T-cell (primary cell): ENCODE measurements at regions not wholly inside any gene's neighbourhood (a gene's known extent, or its start where the extent isn't known, plus 50 kb on each side); places are given as distances from the start of the nearest gene placed in this dataset.

Experiments used
- ATAC-seq, 4 experiments: fragments of 200-7000 bp in 3 of 4; fragments of 150-1000 bp in 1 of 4; cut with Tn5 transposase; replicated peaks in 1 of 4; 1 replicate in 3 of 4; 2 replicates in 1 of 4; pipeline ENCODE4 v1.10.0; 2021; ENCODE audit warnings: moderate library complexity in 3 of 4, mild to moderate bottlenecking in 2 of 4, moderate number of reproducible peaks in 1 of 4
- CTCF ChIA-PET, 2 donors: fragments of 300-600 bp; sonication (Branson Sonifier 250); formaldehyde crosslinking; loops; one replicate each; lab custom pipeline; 2022; ENCODE audit warnings: antibody characterized with exemption in 2 of 2; lab: Charles Lee
- POLR2A ChIA-PET, 2 donors: fragments of 300-600 bp; sonication (Branson Sonifier 250); formaldehyde crosslinking; loops; one replicate each; lab custom pipeline; 2022; ENCODE audit warnings: antibody characterized with exemption in 2 of 2; lab: Charles Lee
- DNase-seq, 35 experiments: peaks; one replicate each; pipeline versions ENCODE4 v3.0.0 to v3.0.0-alpha.2; 2013 to 2023
- H3K27ac ChIP-seq: one replicate; pipeline ENCODE4 v1.5.1; 2013; ENCODE audit warnings: low read length
- H3K27me3 ChIP-seq, 2 experiments: replicated peaks in 1 of 2; 1 replicate in 1 of 2; 2 replicates in 1 of 2; pipeline versions ENCODE4 v1.6.1 to v1.7.0; 2013; ENCODE audit warnings: low read length in 1 of 2, mixed read lengths in 1 of 2; ENCODE audit not compliant: control insufficient read depth in 2 of 2, insufficient read depth in 2 of 2; ENCODE audit errors: extremely low read depth in 1 of 2
- H3K36me3 ChIP-seq, 2 donors: 1 replicate in 1 of 2; 2 replicates in 1 of 2; pipeline versions ENCODE4 v1.6.1 to v1.7.0; 2013; ENCODE audit warnings: low read length in 1 of 2; ENCODE audit not compliant: control insufficient read depth in 2 of 2, insufficient read depth in 1 of 2; ENCODE audit errors: extremely low read depth in 1 of 2
- H3K4me1 ChIP-seq, 2 experiments: 1 replicate in 1 of 2; 2 replicates in 1 of 2; pipeline versions ENCODE4 v1.6.1 to v1.7.0; 2013; ENCODE audit warnings: low read length in 2 of 2, mixed read lengths in 1 of 2; ENCODE audit not compliant: insufficient read depth in 2 of 2, control insufficient read depth in 1 of 2; ENCODE audit errors: extremely low read depth in 1 of 2
- H3K4me3 ChIP-seq, 2 donors: 1 replicate in 1 of 2; 2 replicates in 1 of 2; pipeline versions ENCODE4 v1.5.1 to v1.7.0; 2013; ENCODE audit warnings: mild to moderate bottlenecking in 2 of 2, low read length in 1 of 2, moderate library complexity in 1 of 2; ENCODE audit not compliant: control insufficient read depth in 1 of 2; ENCODE audit errors: extremely low read depth in 1 of 2
- H3K9me3 ChIP-seq: 2 replicates; pipeline ENCODE4 v1.7.0; 2013
- H3K27ac Mint-ChIP-seq, 2 donors: one replicate each; pipeline ENCODE4 v1.8.0; 2020 to 2021; ENCODE audit warnings: mild to moderate bottlenecking in 2 of 2, mixed read lengths in 2 of 2
- H3K27me3 Mint-ChIP-seq, 2 donors: one replicate each; pipeline ENCODE4 v1.8.0; 2021 to 2022; ENCODE audit warnings: mixed read lengths in 2 of 2
- H3K36me3 Mint-ChIP-seq: one replicate; pipeline ENCODE4 v1.8.0; 2021; ENCODE audit warnings: mixed read lengths
- H3K4me1 Mint-ChIP-seq, 3 donors: one replicate each; pipeline ENCODE4 v1.8.0; 2020 to 2022; ENCODE audit warnings: mixed read lengths in 3 of 3, mild to moderate bottlenecking in 1 of 3
- H3K4me3 Mint-ChIP-seq, 3 donors: one replicate each; pipeline ENCODE4 v1.8.0; 2020 to 2022; ENCODE audit warnings: mild to moderate bottlenecking in 3 of 3, mixed read lengths in 3 of 3, moderate library complexity in 3 of 3
- H3K9me3 Mint-ChIP-seq, 3 donors: one replicate each; pipeline ENCODE4 v1.8.0; 2020 to 2022; ENCODE audit warnings: mixed read lengths in 3 of 3
- WGBS: methylation state at CpG from one replicate; pipeline ENCODE4 v1.1.5; 2013; ENCODE audit warnings: missing lambda C conversion rate; ENCODE audit not compliant: insufficient coverage; 5-methylcytosine and 5-hydroxymethylcytosine counted together

DNA sequence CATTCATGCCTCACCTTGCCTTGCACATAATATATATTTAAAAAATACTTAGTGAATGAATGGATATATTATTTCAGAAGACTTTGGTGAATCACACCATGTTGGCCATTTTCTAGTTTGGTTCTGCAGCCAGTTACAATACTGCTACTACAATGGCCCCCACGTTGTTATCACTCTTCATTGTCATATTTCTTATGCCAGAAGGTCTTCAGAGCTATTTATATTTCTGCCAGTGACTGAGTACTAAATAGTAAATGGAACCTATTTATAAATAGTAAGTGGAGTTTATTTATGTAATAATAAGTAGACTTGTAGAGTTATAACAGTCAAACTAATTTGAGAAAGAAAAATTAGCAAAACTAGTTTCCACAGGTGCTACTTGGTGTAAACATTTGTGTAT is 516.6 kb upstream of the SYT4 start:
- H3K9me3 ChIP-seq = no peaks in the 10 kb centered on the region
- ATAC-seq (no peak), DNase-seq (no peak)
- no peaks in the 10 kb centered on the region for H3K4me1 ChIP-seq
- WGBS = no CpG with 5 or more reads among the region's 1 CpG
- Mint-ChIP-seq H3K4me1 (no peaks in the 10 kb centered on the region), H3K36me3 (no peaks in the 10 kb centered on the region), H3K27ac (no peak overlapping the region), H3K27me3 (no peaks in the 10 kb centered on the region), H3K9me3 (peaks cover 0 to 5% (median 5%) of the 10 kb centered on the region in 3 donors), H3K4me3 (no peak overlapping the region)
- no peaks in the 10 kb centered on the region for H3K27me3 ChIP-seq
- H3K27ac ChIP-seq = no peak overlapping the region
- CTCF ChIA-PET = no interaction called here
- H3K36me3 ChIP-seq = no peaks in the 10 kb centered on the region
- POLR2A ChIA-PET = no interaction called here
- no peak overlapping the region for H3K4me3 ChIP-seq

DNA sequence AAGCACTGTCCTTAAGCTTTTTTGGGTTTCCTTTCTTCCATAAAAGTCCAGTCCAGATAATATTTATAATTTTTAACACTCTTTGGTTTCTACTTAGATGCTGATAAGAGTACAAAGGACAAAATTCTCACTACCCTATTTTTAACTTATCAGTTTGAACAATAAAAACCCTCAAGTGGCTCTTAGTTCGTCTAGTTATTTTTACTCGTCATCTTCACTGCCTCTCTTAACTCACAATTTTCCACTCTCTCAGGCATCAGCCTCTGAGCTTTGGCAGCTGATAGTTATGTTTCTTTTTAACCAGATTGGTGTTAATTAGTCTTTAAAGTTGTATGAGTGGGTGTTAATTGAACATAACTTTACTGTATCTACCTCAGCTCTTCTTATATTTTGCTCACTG is 517.1 kb upstream of the SYT4 start:
- Histone ChIP-seq H3K4me1 (no peaks in the 10 kb centered on the region), H3K27ac (no peak overlapping the region), H3K36me3 (no peaks in the 10 kb centered on the region), H3K4me3 (no peak overlapping the region), H3K27me3 (no peaks in the 10 kb centered on the region), H3K9me3 (no peaks in the 10 kb centered on the region)
- Mint-ChIP-seq H3K36me3 (no peaks in the 10 kb centered on the region), H3K9me3 (peaks cover 0 to 5% (median 5%) of the 10 kb centered on the region in 3 donors), H3K4me1 (no peaks in the 10 kb centered on the region), H3K4me3 (no peak overlapping the region), H3K27ac (no peak overlapping the region), H3K27me3 (no peaks in the 10 kb centered on the region)
- WGBS = no CpG with 5 or more reads among the region's 2 CpGs
- DNase-seq (no peak), ATAC-seq (no peak)
- ChIA-PET CTCF (no interaction called here), POLR2A (no interaction called here)

DNA sequence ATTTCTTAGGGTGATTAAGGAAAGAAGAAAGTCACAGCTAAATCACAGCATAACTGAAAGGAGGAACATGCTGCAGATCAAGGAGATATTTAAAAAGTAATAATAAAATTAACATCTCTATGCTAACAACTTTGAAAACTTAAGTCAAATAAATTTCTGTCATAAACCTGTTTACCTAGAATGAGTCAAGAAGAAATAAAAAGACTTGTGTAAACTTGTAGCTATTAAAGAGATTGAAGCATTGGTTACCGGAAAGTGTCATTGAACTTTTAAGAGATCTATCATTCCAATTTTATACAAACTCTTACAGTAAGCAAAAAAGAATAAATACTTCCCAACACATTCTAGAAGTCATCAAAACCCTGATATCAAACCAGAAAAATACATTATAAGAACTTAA is 520.1 kb upstream of the SYT4 start:
- Histone ChIP-seq H3K27me3 (no peaks in the 10 kb centered on the region), H3K4me3 (no peak overlapping the region), H3K27ac (no peak overlapping the region), H3K9me3 (no peaks in the 10 kb centered on the region), H3K4me1 (no peaks in the 10 kb centered on the region), H3K36me3 (no peaks in the 10 kb centered on the region)
- DNase-seq = no peak
- peaks cover 5 to 14% (median 8%) of the 10 kb centered on the region in 3 donors for H3K9me3 Mint-ChIP-seq
- POLR2A ChIA-PET = no interaction called here
- CTCF ChIA-PET = no interaction called here
- H3K36me3 Mint-ChIP-seq = no peaks in the 10 kb centered on the region
- ATAC-seq = no peak
- no peaks in the 10 kb centered on the region for H3K27me3 Mint-ChIP-seq
- H3K27ac Mint-ChIP-seq = no peak overlapping the region
- no peaks in the 10 kb centered on the region for H3K4me1 Mint-ChIP-seq
- H3K4me3 Mint-ChIP-seq = no peak overlapping the region
- WGBS = no CpG with 5 or more reads among the region's 1 CpG

DNA sequence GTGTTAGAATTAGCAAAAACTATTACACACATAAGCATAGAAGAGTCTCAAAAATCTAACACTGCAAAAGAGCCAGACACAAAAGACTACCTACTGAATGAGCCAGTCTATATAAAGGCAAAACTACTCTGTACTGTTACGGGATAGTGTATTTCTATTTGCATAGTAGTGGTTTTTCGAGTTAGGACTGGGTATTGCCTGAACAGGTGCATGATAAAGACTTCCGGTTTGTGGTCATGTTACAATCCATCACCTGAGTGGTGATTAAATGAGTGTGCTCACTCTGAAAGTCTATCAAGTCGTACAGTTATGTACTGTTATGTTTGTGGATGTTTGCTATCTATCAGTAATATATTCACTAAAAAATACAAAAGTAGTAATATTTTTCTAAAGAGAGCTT is 523.3 kb upstream of the SYT4 start:
- DNase-seq = no peak
- peaks cover 8 to 40% (median 11%) of the 10 kb centered on the region in 3 donors for H3K9me3 Mint-ChIP-seq
- H3K27me3 Mint-ChIP-seq = no peaks in the 10 kb centered on the region
- no peak overlapping the region for H3K27ac Mint-ChIP-seq
- POLR2A ChIA-PET = no interaction called here
- H3K4me1 Mint-ChIP-seq = no peaks in the 10 kb centered on the region
- Histone ChIP-seq H3K36me3 (no peaks in the 10 kb centered on the region), H3K4me1 (no peaks in the 10 kb centered on the region), H3K9me3 (no peaks in the 10 kb centered on the region), H3K27me3 (no peaks in the 10 kb centered on the region), H3K4me3 (no peak overlapping the region), H3K27ac (no peak overlapping the region)
- 17% methylated on average over 1 of the region's 4 CpGs for WGBS
- no peak overlapping the region for H3K4me3 Mint-ChIP-seq
- H3K36me3 Mint-ChIP-seq = no peaks in the 10 kb centered on the region
- CTCF ChIA-PET = no interaction called here
- ATAC-seq = no peak

DNA sequence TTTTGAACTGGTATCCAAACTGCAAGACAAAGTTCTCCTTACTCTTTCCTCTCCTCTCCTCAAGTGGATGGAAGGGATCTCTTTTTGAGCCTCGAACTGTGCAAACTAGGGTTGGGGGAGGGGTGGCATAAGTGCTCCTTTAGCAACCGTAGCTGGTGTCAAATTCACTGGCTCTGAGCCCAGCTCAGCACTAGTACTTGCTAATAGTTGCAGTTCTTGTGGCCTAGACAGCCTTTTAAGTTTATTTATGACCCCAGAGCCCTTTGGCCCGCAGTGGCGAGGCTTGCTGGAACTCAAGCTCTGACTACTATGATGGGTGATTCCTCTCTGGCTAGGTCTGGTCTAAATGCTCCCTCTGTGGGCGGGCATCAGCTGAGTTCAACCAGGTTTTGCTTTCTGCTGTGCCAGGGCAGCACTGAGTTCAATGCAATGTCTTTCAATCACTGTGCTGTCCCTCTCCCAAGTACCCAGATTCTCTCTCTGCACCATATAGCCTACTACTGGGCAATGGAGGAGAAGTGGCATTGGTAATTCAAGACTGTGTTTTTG is 528.4 kb upstream of the SYT4 start:
- POLR2A ChIA-PET = no interaction called here

DNA sequence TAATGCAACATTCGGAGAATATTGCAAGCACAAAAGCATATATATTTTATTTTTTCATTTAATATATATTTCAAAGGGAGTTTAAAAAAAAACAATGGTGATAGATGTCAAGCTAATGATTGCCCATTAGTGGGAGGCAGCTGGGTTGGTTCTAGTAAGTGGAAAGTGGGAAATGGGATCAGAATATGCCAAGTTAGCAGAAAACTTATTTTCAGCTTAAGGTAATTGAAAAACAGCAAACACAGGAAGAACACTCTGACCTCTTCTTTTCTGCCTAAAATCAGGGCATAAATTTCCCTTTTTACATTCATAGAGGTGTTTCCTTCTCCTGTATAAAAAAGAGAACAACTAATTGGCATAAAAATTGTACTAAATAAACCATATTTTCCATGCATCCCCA is 535.3 kb upstream of the SYT4 start:
- ChIA-PET CTCF (no interaction called here), POLR2A (interaction anchor here in 1 of 2 donors (0.7 kb wide), 1 partner anchor 105 kb away, joined by 3 read pairs; no protein-coding TSS in a partner anchor)
- H3K4me1 ChIP-seq = no peaks in the 10 kb centered on the region
- no peaks in the 10 kb centered on the region for H3K4me1 Mint-ChIP-seq
- ATAC-seq (no peak), DNase-seq (no peak)
- H3K27me3 ChIP-seq = no peaks in the 10 kb centered on the region
- no CpG with 5 or more reads among the region's 1 CpG for WGBS
- no peaks in the 10 kb centered on the region for H3K36me3 ChIP-seq
- no peak overlapping the region for H3K4me3 Mint-ChIP-seq
- no peaks in the 10 kb centered on the region for H3K9me3 ChIP-seq
- peaks cover 0 to 10% (median 9%) of the 10 kb centered on the region in 3 donors for H3K9me3 Mint-ChIP-seq
- no peak overlapping the region for H3K27ac ChIP-seq
- no peak overlapping the region for H3K4me3 ChIP-seq
- H3K27ac Mint-ChIP-seq = no peak overlapping the region
- no peaks in the 10 kb centered on the region for H3K27me3 Mint-ChIP-seq
- no peaks in the 10 kb centered on the region for H3K36me3 Mint-ChIP-seq

More for the DNA sequence above, 528.4 kb upstream of the SYT4 start:
- H3K36me3 Mint-ChIP-seq = no peaks in the 10 kb centered on the region
- Histone ChIP-seq H3K4me1 (no peaks in the 10 kb centered on the region), H3K36me3 (no peaks in the 10 kb centered on the region), H3K9me3 (no peaks in the 10 kb centered on the region), H3K27ac (no peak overlapping the region), H3K27me3 (no peaks in the 10 kb centered on the region), H3K4me3 (no peak overlapping the region)
- WGBS = 84% methylated on average over 4 of the region's 5 CpGs
- no peak overlapping the region for H3K4me3 Mint-ChIP-seq
- H3K4me1 Mint-ChIP-seq = no peaks in the 10 kb centered on the region
- no peaks in the 10 kb centered on the region for H3K27me3 Mint-ChIP-seq
- ATAC-seq (no peak), DNase-seq (no peak)
- no peak overlapping the region for H3K27ac Mint-ChIP-seq
- CTCF ChIA-PET = no interaction called here
- H3K9me3 Mint-ChIP-seq = peaks cover 11 to 45% (median 11%) of the 10 kb centered on the region in 3 donors

DNA sequence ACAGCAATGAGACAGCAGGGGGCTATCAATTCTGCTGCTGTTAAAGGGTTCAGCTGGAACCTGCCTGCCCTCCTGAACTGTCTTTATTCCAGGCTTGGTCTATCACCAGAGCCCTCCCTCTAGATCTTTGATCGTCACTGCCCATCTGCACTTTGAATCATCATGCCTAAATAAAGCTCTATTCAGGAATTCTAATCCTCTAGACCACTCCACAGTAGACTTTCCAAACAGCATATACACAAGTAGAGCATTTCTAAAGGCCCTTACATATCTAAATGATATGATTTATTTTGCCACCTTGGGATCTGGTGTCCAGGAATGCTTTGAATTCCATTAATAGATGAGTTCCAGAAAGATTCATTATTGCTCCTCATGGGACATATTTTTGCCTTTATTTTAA is 542.1 kb upstream of the SYT4 start:
- Histone ChIP-seq H3K27ac (no peak overlapping the region), H3K27me3 (no peaks in the 10 kb centered on the region), H3K4me3 (no peak overlapping the region), H3K4me1 (no peaks in the 10 kb centered on the region), H3K36me3 (no peaks in the 10 kb centered on the region), H3K9me3 (no peaks in the 10 kb centered on the region)
- no peak overlapping the region for H3K27ac Mint-ChIP-seq
- no peaks in the 10 kb centered on the region for H3K27me3 Mint-ChIP-seq
- ATAC-seq = no peak
- H3K9me3 Mint-ChIP-seq = peaks cover 5 to 21% (median 12%) of the 10 kb centered on the region in 3 donors
- H3K36me3 Mint-ChIP-seq = no peaks in the 10 kb centered on the region
- ChIA-PET CTCF (no interaction called here), POLR2A (interaction anchor here in 1 of 2 donors (0.6 kb wide), 1 partner anchor 152 kb away, joined by 3 read pairs; no protein-coding TSS in a partner anchor)
- H3K4me3 Mint-ChIP-seq = no peak overlapping the region
- no peak for DNase-seq
- WGBS = 60% methylated on average over 1 of the region's 1 CpG
- no peaks in the 10 kb centered on the region for H3K4me1 Mint-ChIP-seq
